GM12864 (cell line): ENCODE measurements at regions not wholly inside any gene's neighbourhood (a gene's known extent, or its start where the extent isn't known, plus 50 kb on each side); places are given as distances from the start of the nearest gene placed in this dataset.
"Not testable (repeated sequence)": the region's sequence is repeated elsewhere in the genome, so short reads cannot be mapped to it uniquely, and the experiment has no call there.

ENCODE experiments used
- DNase-seq: peaks from one replicate; pipeline ENCODE4 v3.0.0-alpha.2; 2011; ENCODE audit warnings: low read depth
- H3K4me3 ChIP-seq: 2 replicates; pipeline ENCODE4 v1.5.1; 2011; ENCODE audit warnings: mild to moderate bottlenecking, low read depth, low read length, control low read depth
- CTCF ChIP-seq: IDR thresholded peaks from 2 replicates; pipeline ENCODE4 v1.5.1; 2011; ENCODE audit warnings: low read depth, mild to moderate bottlenecking, moderate library complexity, low read length, control low read depth, inconsistent platforms; ENCODE audit errors: missing control alignments

- TF ChIP-seq CTCF = no peak
- no peak for DNase-seq
- no peak overlapping the region for H3K4me3 ChIP-seq
Observed at GRCh38 chr18:78496079-78496478, 483.5 kb upstream of the SALL3 start.

- DNase-seq = no peak
- no peak overlapping the region for H3K4me3 ChIP-seq
- TF ChIP-seq CTCF = no peak
Observed at GRCh38 chr18:78497641-78498040, 482.0 kb upstream of the SALL3 start.

- no peak for DNase-seq
- TF ChIP-seq CTCF = no peak
- no peak overlapping the region for H3K4me3 ChIP-seq
Observed at GRCh38 chr18:78499586-78499985, 480.0 kb upstream of the SALL3 start.

GRCh38 chr18:78501251-78501650 is 478.4 kb upstream of the SALL3 start:
- TF ChIP-seq CTCF = no peak
- H3K4me3 ChIP-seq = no peak overlapping the region
- no peak for DNase-seq

GRCh38 chr18:78503129-78503528 is 476.5 kb upstream of the SALL3 start:
- no peak for DNase-seq
- TF ChIP-seq CTCF = no peak
- no peak overlapping the region for H3K4me3 ChIP-seq

GRCh38 chr18:78505851-78506461 is 473.7 kb upstream of the SALL3 start:
- no peak overlapping the region for H3K4me3 ChIP-seq
- no peak for TF ChIP-seq CTCF
- no peak for DNase-seq

GRCh38 chr18:78507217-78507616 is 472.4 kb upstream of the SALL3 start:
- DNase-seq = no peak
- H3K4me3 ChIP-seq = no peak overlapping the region
- no peak for TF ChIP-seq CTCF

GRCh38 chr18:78508228-78508824 is 471.3 kb upstream of the SALL3 start:
- not testable (repeated sequence) for H3K4me3 ChIP-seq, DNase-seq
